GM18498 (cell line): ENCODE measurements at regions not wholly inside any gene's neighbourhood (a gene's known extent, or its start where the extent isn't known, plus 50 kb on each side); places are given as distances from the start of the nearest gene placed in this dataset.
"Not testable (repeated sequence)": the region's sequence is repeated elsewhere in the genome, so short reads cannot be mapped to it uniquely, and the experiment has no call there.

Experiments used
- ATAC-seq: cut with Tn5 transposase; IDR thresholded peaks from one replicate; pipeline ENCODE4 v1.9.1; 2021; ENCODE audit warnings: mild to moderate bottlenecking, moderate library complexity; ENCODE audit not compliant: unreplicated experiment

DNA sequence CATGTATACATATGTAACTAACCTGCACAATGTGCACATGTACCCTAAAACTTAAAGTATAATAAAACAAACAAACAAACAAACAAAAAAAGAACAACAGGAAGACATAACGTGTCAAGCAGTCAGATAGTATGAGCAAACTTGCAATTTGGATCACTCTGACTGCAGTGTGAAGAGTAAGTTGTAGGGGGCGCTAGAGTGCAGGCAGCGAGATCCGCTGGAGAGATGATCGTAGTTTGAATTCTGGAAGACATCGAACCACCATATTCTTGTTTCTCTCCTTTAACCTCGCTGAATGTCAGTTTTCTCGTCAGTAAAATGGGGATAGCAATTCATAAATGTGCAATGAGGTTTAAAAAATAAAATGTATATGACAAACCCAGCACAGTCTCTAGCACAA lies 165.2 kb upstream of the LMCD1 start:
- no peak for ATAC-seq

DNA sequence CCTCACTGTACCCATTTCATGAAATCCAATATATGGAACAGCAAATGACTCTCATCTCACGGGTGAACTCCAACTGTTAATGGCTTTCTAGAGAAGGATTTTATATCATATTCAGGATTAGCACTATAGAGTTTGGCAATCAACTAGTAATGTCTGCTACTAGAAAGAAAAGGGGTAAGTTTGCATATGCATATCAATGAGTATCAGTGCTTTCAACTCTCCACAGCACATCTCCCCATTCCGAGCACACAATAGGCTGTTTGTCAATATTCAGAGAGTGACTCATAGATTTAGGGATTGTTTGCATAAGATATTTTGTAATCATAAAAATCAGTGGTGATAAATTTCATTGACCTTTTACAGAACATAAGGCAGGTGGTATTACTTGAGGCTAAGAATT lies 163.2 kb upstream of the LMCD1 start:
- ATAC-seq: no peak

DNA sequence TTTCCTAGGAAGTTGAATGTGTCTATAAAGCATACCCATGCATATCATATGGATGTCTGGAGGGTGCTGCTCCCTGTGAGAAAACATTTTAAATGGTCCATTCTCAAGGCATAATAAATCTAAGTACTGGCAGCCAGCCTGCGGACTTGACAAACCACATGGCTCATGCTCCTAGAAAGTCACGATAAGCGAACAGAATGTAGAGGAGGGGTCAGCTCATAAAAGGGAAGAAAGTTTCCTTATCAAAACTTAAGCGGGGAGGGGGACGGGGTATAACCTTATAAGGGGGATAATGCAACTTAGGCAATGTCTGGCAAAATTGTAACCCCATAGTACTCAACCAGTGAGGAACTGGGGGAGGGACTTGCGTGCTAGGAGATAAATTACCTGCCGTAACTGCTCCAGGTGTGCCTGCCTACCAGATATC lies 159.8 kb upstream of the LMCD1 start:
- no peak for ATAC-seq

GRCh38 chr3:8343058-8343457 lies 158.6 kb upstream of the LMCD1 start:
- no peak for ATAC-seq

DNA sequence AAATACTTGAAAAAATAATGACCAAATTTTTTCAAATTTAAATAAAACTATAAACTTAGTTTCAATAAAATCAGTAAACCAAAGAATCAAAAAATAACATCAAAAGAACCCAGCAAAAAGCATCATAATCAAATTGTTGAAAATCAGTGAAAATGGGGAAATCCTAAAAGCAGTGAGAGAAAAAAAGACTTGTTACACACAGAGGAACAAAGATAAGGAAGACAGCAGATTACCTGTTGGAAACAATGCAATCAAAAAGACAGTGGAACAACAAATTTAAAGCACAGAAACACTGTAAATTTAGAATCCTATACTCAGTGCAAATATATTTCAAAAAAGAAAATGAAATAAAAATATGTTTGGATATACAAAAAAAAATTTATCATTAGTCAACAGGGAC lies 156.2 kb upstream of the LMCD1 start:
- no peak for ATAC-seq

GRCh38 chr3:8348076-8348475 lies 153.5 kb upstream of the LMCD1 start:
- ATAC-seq: no peak

DNA sequence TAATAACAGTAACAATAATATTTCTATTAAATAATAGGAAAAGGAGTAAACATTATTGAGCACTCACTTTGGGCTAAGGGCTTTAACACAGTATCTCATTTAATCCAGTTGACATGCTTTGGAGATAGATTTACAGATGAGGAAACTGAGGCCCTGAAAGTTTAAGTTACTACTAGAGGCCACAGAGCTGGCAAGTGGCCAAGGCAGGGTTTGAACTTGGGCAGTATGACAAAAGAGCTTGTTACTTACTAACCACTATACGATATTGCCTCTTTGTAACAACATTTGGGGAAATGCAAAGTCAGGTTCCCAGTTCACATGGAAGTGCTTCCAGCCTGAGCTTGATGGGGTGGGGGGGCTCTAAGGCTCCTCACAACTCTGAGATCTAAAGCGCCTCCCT lies 149.1 kb upstream of the LMCD1 start:
- no peak for ATAC-seq

DNA sequence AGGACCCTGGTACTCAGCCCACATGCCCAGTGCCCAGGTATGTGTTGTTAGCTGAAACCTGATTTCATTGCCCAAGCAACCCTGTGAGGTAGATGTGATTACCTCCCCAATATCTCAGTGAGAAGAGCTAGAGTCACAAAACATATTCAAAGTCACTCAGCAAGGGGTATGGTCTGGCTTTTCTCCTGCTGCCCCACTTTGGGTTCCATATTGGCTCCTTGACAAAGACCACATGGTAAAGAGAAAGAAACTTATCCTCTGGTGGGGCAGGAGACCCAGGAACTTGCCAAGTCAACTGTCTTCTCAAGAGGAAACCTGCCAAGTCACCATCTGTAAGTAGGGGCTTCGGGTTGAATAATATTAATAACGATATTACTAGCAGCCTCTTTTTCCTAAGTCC lies 148.3 kb upstream of the LMCD1 start:
- ATAC-seq: no peak

DNA sequence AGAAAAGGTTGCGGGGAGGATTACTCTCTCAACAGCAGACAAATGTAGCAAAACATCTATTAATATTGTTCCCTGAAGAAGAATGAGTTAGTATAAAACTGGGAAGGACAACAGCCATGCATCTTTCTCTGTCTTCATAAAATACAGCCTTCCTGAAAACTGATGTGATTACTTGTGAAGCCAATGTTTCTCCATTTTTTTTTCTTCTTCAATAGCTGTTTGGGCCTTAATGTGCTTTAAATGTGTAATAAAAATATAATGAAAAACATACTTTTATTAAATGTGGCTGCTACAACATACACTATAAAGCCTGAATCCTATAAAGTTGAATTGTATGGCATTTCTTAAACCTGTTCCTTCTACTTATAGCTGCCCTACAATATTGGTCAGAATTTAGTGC lies 146.3 kb upstream of the LMCD1 start:
- ATAC-seq: no peak

- ATAC-seq: not testable (repeated sequence)
These were observed 145.6 kb upstream of the LMCD1 start for GRCh38 chr3:8356066-8356465.

DNA sequence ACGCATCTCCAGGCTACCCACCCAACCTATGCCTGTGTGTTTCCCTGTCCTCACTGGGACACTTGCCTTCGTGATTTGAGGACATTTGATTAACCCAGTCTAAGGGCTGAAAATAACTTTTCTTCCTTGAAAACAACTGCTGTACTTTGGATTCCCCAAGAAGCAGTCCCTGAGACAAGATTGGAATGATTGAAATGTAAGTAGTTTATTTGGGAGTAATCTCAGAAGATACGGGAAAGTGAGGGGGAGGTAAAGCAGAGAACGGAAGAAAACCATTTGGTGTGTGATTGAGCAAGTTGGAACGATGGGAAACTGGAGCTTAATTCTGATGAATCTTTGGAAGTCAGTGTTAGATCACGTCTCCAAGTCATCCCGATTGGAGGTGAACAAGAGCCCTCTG lies 143.8 kb upstream of the LMCD1 start:
- ATAC-seq: no peak

- no peak for ATAC-seq
These were observed 142.5 kb upstream of the LMCD1 start for GRCh38 chr3:8359133-8359532.

DNA sequence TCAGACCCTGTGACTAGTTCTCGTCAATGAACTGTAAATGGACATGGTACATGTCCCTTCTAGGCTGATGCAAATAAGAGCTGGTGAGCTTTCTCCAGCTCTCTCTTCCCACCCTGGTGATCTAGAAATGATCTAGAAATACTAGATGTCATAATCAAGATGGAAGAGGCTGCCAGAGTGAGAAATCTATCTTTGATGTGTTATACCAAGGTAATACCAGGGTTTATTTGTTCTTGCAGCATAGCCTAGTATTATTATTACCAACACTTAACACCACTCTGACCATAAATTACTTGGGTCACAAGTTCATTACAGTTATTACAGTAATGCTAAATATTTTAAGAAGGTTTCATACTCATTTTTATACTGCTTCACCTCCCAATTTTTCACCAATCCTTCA lies 138.4 kb upstream of the LMCD1 start:
- ATAC-seq: no peak

GRCh38 chr3:8365541-8365940 lies 136.1 kb upstream of the LMCD1 start:
- ATAC-seq: no peak

DNA sequence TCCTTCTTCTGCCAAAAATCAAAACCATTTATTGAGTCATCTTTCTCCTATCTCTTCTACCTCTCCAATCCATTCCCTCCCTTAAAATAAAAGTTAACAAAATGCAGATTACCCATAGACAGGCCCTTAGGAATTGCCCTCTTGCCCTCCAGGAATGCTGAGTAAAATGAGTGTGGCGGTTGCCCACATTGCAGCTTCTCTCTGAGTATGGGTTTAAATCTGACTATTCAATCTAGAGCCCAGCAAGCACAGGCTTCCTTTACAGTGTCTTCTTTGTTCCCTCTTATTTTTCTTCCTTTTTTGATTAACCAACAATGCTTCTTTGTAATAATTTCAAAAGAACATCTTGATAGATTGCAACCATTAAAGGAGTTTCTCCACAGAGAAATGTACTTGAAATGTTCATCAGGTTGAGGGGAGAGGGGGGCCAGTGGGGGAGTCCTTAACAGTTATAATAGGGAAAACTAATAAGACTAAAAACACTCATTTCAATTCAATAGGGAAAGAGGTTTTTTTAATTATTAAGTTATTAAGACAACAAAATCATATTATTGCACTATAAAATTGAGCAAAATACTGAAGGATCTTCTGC lies 135.3 kb upstream of the LMCD1 start:
- no peak for ATAC-seq

- no peak for ATAC-seq
These were observed 133.0 kb upstream of the LMCD1 start for GRCh38 chr3:8368598-8368997.

- no peak for ATAC-seq
These were observed 132.0 kb upstream of the LMCD1 start for GRCh38 chr3:8369638-8370037.

- ATAC-seq: no peak
These were observed 130.5 kb upstream of the LMCD1 start for GRCh38 chr3:8371085-8371551.

DNA sequence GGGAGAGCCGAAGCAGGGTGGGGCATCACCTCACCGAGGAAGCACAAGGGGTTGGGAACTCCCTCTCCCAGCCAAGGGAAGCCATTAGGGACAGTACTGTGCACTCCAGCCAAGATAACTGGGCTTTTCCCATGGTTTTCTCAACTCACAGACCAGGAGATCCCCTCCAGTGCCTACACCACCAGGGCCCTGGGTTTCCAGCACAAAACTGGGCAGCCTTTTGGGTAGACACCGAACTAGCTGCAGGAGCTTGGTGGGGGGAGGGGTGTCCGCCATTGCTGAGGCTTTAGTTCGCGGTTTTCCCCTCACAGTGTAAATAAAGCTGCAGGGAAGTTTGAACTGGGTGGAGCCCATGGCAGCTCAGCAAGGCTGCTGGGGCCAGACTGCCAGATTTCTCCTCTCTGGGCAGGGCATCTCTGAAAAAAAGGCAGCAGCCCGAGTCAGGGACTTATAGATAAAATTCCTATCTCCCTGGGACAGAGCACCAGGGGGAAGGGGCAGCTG lies 129.6 kb upstream of the LMCD1 start:
- no peak for ATAC-seq

DNA sequence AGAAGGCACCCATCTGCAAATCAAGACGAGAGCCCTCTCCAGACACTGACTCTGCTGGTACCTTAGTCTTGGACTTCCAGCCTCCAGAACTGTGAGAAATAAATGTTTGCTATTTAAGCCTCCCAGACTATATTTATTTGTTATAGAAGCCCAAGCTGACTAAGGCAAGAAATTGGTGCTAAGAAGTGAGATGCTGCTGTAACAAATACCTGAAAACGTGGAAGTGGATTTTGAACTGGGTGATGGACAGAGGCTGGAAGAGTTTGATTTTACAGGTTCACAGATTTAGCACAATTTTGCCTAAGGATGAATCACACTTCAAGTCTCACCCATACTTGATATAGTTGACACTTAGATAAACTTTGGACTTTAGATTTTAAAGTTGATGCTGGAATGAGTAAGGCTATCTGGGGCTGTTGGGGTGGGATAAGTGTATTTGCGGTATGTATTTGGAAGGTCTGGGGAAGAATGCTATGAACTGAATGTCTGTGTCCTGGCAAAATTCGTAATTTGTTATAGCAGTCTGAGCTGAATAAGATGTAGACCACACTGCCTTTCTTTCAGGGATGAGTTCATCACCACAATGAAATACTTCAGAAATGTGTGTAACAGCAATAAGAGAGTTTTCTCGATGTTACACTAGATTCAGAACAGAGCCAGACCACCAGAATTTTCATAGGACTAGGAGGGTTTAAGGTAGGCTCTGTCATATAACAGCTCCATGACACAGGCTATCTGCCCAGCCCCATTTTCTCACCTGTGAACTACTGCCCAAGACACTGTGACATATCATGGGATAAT lies 120.5 kb upstream of the LMCD1 start:
- no peak for ATAC-seq

GRCh38 chr3:8385848-8386620 lies 115.6 kb upstream of the LMCD1 start:
- no peak for ATAC-seq

DNA sequence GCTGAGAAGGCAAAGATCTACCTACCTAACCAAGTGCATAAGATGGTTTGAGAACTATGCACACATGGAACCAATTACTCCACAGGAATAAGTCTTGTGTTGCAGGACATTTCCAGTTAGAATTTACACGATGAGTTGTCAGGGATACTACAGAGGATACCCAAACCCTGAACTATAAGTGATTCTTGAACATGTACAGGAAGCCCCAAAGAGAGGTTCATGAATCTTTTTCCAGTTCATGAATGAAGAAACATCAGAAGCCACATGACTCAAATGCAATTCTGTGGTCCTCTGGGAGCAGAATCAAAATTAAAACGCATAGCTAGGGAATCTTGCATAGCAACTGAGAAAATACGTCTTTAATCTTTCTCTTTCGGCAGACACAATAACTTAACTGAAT lies 114.1 kb upstream of the LMCD1 start:
- ATAC-seq: no peak
